ENCODE measurements at regions not wholly inside any gene's neighbourhood (a gene's known extent, or its start where the extent isn't known, plus 50 kb on each side); places are given as distances from the start of the nearest gene placed in this dataset.

DNA sequence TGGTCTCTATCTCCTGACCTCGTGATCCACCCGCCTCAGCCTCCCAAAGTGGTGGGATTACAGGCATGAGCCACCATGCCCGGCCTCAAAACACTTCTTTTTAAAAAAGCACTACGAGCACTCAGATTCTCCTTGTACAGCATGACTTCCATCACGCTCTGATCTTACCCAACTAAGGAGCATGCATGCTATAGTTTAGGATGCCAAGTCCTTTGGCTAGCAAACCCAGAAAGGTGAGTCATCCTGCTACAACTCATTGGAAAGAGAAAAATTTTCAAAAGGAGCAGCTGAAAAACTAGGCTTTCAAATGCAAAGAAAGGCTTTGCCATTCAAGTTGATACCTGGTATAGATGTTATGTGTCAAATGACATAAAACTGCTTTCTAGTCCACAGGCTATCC, 70.3 kb upstream of the PRICKLE2 start (continued):
- TF ChIP-seq, protein P1, sequence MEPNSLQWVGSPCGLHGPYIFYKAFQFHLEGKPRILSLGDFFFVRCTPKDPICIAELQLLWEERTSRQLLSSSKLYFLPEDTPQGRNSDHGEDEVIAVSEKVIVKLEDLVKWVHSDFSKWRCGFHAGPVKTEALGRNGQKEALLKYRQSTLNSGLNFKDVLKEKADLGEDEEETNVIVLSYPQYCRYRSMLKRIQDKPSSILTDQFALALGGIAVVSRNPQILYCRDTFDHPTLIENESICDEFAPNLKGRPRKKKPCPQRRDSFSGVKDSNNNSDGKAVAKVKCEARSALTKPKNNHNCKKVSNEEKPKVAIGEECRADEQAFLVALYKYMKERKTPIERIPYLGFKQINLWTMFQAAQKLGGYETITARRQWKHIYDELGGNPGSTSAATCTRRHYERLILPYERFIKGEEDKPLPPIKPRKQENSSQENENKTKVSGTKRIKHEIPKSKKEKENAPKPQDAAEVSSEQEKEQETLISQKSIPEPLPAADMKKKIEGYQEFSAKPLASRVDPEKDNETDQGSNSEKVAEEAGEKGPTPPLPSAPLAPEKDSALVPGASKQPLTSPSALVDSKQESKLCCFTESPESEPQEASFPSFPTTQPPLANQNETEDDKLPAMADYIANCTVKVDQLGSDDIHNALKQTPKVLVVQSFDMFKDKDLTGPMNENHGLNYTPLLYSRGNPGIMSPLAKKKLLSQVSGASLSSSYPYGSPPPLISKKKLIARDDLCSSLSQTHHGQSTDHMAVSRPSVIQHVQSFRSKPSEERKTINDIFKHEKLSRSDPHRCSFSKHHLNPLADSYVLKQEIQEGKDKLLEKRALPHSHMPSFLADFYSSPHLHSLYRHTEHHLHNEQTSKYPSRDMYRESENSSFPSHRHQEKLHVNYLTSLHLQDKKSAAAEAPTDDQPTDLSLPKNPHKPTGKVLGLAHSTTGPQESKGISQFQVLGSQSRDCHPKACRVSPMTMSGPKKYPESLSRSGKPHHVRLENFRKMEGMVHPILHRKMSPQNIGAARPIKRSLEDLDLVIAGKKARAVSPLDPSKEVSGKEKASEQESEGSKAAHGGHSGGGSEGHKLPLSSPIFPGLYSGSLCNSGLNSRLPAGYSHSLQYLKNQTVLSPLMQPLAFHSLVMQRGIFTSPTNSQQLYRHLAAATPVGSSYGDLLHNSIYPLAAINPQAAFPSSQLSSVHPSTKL (CRISPR knock-in tag; IDR thresholded peaks at IDR 0.05): no peak
- TF ChIP-seq MBNL3 (CRISPR knock-in tag; conservative IDR thresholded peaks at IDR 0.05) (no peak), MIER3 (CRISPR knock-in tag; IDR thresholded peaks at IDR 0.05; ENCODE audit: borderline replicate concordance) (no peak), ZNF44 (CRISPR knock-in tag; IDR thresholded peaks at IDR 0.05) (no peak)
- TF ChIP-seq, protein P2, sequence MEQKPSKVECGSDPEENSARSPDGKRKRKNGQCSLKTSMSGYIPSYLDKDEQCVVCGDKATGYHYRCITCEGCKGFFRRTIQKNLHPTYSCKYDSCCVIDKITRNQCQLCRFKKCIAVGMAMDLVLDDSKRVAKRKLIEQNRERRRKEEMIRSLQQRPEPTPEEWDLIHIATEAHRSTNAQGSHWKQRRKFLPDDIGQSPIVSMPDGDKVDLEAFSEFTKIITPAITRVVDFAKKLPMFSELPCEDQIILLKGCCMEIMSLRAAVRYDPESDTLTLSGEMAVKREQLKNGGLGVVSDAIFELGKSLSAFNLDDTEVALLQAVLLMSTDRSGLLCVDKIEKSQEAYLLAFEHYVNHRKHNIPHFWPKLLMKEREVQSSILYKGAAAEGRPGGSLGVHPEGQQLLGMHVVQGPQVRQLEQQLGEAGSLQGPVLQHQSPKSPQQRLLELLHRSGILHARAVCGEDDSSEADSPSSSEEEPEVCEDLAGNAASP (CRISPR knock-in tag; IDR thresholded peaks at IDR 0.05; ENCODE audit: borderline replicate concordance): no peak

DNA sequence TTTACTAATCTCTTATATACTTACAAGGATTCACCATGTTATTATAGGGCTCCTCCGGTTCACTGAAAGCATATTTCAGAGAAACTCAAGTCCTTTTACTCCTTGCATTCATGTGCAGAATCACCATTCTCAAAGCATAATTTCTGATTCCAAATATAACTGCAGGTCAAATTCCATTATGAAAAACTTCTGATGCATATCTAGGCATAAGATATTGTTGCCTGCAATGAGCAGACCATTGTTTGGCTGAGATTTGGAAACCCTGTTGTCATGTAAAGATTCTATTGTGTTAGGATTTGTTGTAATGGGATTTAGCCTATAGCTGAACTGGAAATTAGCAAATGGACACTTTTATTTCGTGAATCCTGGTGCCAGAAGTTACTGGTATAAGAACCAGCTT, 69.5 kb upstream of the PRICKLE2 start:
- ATAC-seq (no peak), DNase-seq (ENCODE audit: low spot score) (no peak), FAIRE-seq (no peak)
- in situ Hi-C loops (cut with HindIII; ENCODE audit: extremely low pct_ligation_motif_present, low pct_unique_long_range_greater_than_20kb): no loop called here
- no peaks in the 10 kb centered on the region for H3K4me1 ChIP-seq (ENCODE audit: insufficient read depth, low read length)
- H3K36me3 ChIP-seq (replicated peaks in 1 of 2; ENCODE audit: control insufficient read depth in 1 of 2, insufficient read depth in 2 of 2, low read length in 2 of 2): no peaks in the 10 kb centered on the region
- TF ChIP-seq ZSCAN31 (CRISPR knock-in tag; IDR thresholded peaks at IDR 0.05; ENCODE audit: low read depth): no peak
- TF ChIP-seq, protein P3, sequence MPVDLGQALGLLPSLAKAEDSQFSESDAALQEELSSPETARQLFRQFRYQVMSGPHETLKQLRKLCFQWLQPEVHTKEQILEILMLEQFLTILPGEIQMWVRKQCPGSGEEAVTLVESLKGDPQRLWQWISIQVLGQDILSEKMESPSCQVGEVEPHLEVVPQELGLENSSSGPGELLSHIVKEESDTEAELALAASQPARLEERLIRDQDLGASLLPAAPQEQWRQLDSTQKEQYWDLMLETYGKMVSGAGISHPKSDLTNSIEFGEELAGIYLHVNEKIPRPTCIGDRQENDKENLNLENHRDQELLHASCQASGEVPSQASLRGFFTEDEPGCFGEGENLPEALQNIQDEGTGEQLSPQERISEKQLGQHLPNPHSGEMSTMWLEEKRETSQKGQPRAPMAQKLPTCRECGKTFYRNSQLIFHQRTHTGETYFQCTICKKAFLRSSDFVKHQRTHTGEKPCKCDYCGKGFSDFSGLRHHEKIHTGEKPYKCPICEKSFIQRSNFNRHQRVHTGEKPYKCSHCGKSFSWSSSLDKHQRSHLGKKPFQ (CRISPR knock-in tag; IDR thresholded peaks at IDR 0.05; ENCODE audit: insufficient replicate concordance): no peak
- TF ChIP-seq, protein P4, sequence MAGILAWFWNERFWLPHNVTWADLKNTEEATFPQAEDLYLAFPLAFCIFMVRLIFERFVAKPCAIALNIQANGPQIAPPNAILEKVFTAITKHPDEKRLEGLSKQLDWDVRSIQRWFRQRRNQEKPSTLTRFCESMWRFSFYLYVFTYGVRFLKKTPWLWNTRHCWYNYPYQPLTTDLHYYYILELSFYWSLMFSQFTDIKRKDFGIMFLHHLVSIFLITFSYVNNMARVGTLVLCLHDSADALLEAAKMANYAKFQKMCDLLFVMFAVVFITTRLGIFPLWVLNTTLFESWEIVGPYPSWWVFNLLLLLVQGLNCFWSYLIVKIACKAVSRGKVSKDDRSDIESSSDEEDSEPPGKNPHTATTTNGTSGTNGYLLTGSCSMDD (CRISPR knock-in tag; IDR thresholded peaks at IDR 0.05): no peak
- TF ChIP-seq RXRA (CRISPR knock-in tag; IDR thresholded peaks at IDR 0.05): no peak
- no peak for TF ChIP-seq TBP (CRISPR knock-in tag; IDR thresholded peaks at IDR 0.05)
- TF ChIP-seq, protein P5, sequence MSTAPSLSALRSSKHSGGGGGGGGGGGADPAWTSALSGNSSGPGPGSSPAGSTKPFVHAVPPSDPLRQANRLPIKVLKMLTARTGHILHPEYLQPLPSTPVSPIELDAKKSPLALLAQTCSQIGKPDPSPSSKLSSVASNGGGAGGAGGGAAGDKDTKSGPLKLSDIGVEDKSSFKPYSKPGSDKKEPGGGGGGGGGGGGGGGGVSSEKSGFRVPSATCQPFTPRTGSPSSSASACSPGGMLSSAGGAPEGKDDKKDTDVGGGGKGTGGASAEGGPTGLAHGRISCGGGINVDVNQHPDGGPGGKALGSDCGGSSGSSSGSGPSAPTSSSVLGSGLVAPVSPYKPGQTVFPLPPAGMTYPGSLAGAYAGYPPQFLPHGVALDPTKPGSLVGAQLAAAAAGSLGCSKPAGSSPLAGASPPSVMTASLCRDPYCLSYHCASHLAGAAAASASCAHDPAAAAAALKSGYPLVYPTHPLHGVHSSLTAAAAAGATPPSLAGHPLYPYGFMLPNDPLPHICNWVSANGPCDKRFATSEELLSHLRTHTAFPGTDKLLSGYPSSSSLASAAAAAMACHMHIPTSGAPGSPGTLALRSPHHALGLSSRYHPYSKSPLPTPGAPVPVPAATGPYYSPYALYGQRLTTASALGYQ (CRISPR knock-in tag; IDR thresholded peaks at IDR 0.05): no peak
- no peaks in the 10 kb centered on the region for H4K20me1 ChIP-seq (ENCODE audit: insufficient read depth, low read length)
- no peak overlapping the region for H3K4me2 ChIP-seq (ENCODE audit: low read depth, low read length)
- intact Hi-C loops (cut with micrococcal nuclease; ENCODE audit: unreplicated experiment): no loop called here
- H3K27me3 ChIP-seq (ENCODE audit: control insufficient read depth in 1 of 2, insufficient read depth in 2 of 2, low read length in 2 of 2): 0 out of 5 replicates have a peak, but pooled peaks cover 0 to 3% of the 10 kb centered on the region in 2 experiments
- ChIA-PET POLR2A (no interaction called here), CTCF (ENCODE audit: low intra/inter-chr PET ratio, low total read pairs) (no interaction called here)
- H3K9ac ChIP-seq (ENCODE audit: insufficient read depth, low read depth, low read length): no peak overlapping the region
- peaks cover 12% of the 10 kb centered on the region for H3K9me3 ChIP-seq (ENCODE audit: low read length)
- no peak overlapping the region for H3K27ac ChIP-seq (ENCODE audit: extremely low read length, insufficient read depth, low read length)
- H3K79me2 ChIP-seq (ENCODE audit: insufficient read depth, low read length): no peaks in the 10 kb centered on the region
- 41% methylated on average over 2 of the region's 2 CpGs for WGBS (ENCODE audit: low lambda C conversion rate)
- H3K4me3 ChIP-seq (replicated peaks in 1 of 3; ENCODE audit: insufficient read depth in 1 of 3, low read depth in 2 of 3, low read length in 3 of 3): no peak overlapping the region
- BruUV-seq (replicated peaks): no TSS peak
- H2AFZ ChIP-seq (ENCODE audit: low read length): no peak overlapping the region

Measured in HepG2 (cell line).